B cell (primary cell): ENCODE measurements at regions not wholly inside any gene's neighbourhood (a gene's known extent, or its start where the extent isn't known, plus 50 kb on each side); places are given as distances from the start of the nearest gene placed in this dataset.

Experiments
- ATAC-seq: fragments of 200-7000 bp; cut with Tn5 transposase; one replicate; pipeline ENCODE4 v1.10.0; 2021; ENCODE audit warnings: low read depth, mild to moderate bottlenecking, moderate number of reproducible peaks, moderate library complexity
- CTCF ChIA-PET: fragments of 350-600 bp; sonication (Branson Sonifier 250); formaldehyde crosslinking; loops from one replicate; lab custom pipeline; 2021; ENCODE audit warnings: antibody characterized with exemption, inconsistent platforms; lab: Charles Lee
- POLR2A ChIA-PET: fragments of 350-600 bp; sonication (Branson Sonifier 250); formaldehyde crosslinking; loops from one replicate; lab custom pipeline; 2021; ENCODE audit warnings: antibody characterized with exemption; lab: Charles Lee
- DNase-seq: peaks from one replicate; pipeline ENCODE4 v3.0.0; 2013
- H2AFZ ChIP-seq: 2 replicates; pipeline ENCODE4 v1.6.1; 2012; ENCODE audit warnings: mild to moderate bottlenecking, low read depth, low read length; ENCODE audit not compliant: insufficient read depth, poor library complexity, severe bottlenecking
- H3K27ac ChIP-seq, 2 donors: 1 replicate in 1 of 2; 2 replicates in 1 of 2; pipeline ENCODE4 v1.5.1; 2012 to 2013; ENCODE audit warnings: low read length in 2 of 2, mild to moderate bottlenecking in 2 of 2, moderate library complexity in 1 of 2
- H3K27me3 ChIP-seq, 4 experiments: fragments of 200-600 bp in 1 of 4; sonication (generic) in 1 of 4; replicated peaks in 1 of 4; 1 replicate in 2 of 4; 2 replicates in 2 of 4; pipeline versions ENCODE4 v1.6.1 to v1.7.0; 2013 to 2016; ENCODE audit warnings: low read length in 3 of 4, mild to moderate bottlenecking in 2 of 4, mixed read lengths in 1 of 4, moderate library complexity in 1 of 4; ENCODE audit not compliant: insufficient read depth in 4 of 4, control insufficient read depth in 3 of 4; ENCODE audit errors: control extremely low read depth in 1 of 4
- H3K36me3 ChIP-seq, 2 experiments: replicated peaks in 1 of 2; 1 replicate in 1 of 2; 2 replicates in 1 of 2; pipeline versions ENCODE4 v1.6.1 to v1.7.1; 2013; ENCODE audit warnings: low read length in 1 of 2; ENCODE audit not compliant: insufficient read depth in 2 of 2, control insufficient read depth in 1 of 2; ENCODE audit errors: control extremely low read depth in 1 of 2, extremely low read depth in 1 of 2
- H3K4me1 ChIP-seq, 2 donors: fragments of 200-600 bp in 1 of 2; sonication (generic) in 1 of 2; 1 replicate in 1 of 2; 2 replicates in 1 of 2; pipeline versions ENCODE4 v1.5.1 to v1.6.1; 2013 to 2017; ENCODE audit warnings: low read length in 2 of 2; ENCODE audit not compliant: control insufficient read depth in 2 of 2, insufficient read depth in 2 of 2
- H3K4me2 ChIP-seq: replicated peaks from 2 replicates; pipeline ENCODE3; 2012; ENCODE audit warnings: mild to moderate bottlenecking, low read depth, low read length; ENCODE audit not compliant: poor library complexity, severe bottlenecking
- H3K4me3 ChIP-seq, 5 experiments: fragments of 200-600 bp in 1 of 5; sonication (generic) in 1 of 5; 1 replicate in 3 of 5; 2 replicates in 2 of 5; pipeline versions ENCODE4 v1.5.1 to v1.7.0; 2011 to 2016; ENCODE audit warnings: low read length in 4 of 5, mild to moderate bottlenecking in 4 of 5, low read depth in 2 of 5, control low read depth in 1 of 5, moderate library complexity in 1 of 5; ENCODE audit not compliant: insufficient read depth in 1 of 5; ENCODE audit errors: control extremely low read depth in 1 of 5, extremely low read depth in 1 of 5
- H3K79me2 ChIP-seq: fragments of 200-600 bp; sonication (generic); one replicate; pipeline ENCODE4 v1.6.0; 2016; ENCODE audit warnings: low read length; ENCODE audit not compliant: control insufficient read depth, insufficient read depth
- H3K9ac ChIP-seq: fragments of 200-600 bp; sonication (generic); 2 replicates; pipeline ENCODE4 v1.6.1; 2017; ENCODE audit warnings: mild to moderate bottlenecking, low read length, moderate library complexity
- H3K9me3 ChIP-seq, 3 donors: one replicate each; pipeline versions ENCODE4 v1.6.1 to v1.7.1; 2013; ENCODE audit warnings: low read length in 2 of 3; ENCODE audit not compliant: control insufficient read depth in 2 of 3, insufficient read depth in 1 of 3; ENCODE audit errors: control extremely low read depth in 1 of 3
- H4K20me1 ChIP-seq: 2 replicates; pipeline ENCODE4 v1.6.0; 2012; ENCODE audit warnings: mild to moderate bottlenecking, low read length; ENCODE audit not compliant: insufficient read depth, control insufficient read depth, poor library complexity, severe bottlenecking
- H3K27ac Mint-ChIP-seq: one replicate; pipeline ENCODE4 v1.8.0; 2021; ENCODE audit warnings: mixed read lengths
- H3K27me3 Mint-ChIP-seq: one replicate; pipeline ENCODE4 v1.8.0; 2021; ENCODE audit warnings: mixed read lengths
- H3K4me1 Mint-ChIP-seq: one replicate; pipeline ENCODE4 v1.8.0; 2021; ENCODE audit warnings: mixed read lengths
- H3K4me3 Mint-ChIP-seq: one replicate; pipeline ENCODE4 v1.8.0; 2021; ENCODE audit warnings: mixed read lengths
- H3K9me3 Mint-ChIP-seq: one replicate; pipeline ENCODE4 v1.8.0; 2022; ENCODE audit warnings: mixed read lengths; ENCODE audit not compliant: insufficient read depth
- CTCF ChIP-seq: fragments of 200-600 bp; IDR thresholded peaks from one replicate; pipeline ENCODE4 v1.8.0; 2022; ENCODE audit warnings: antibody characterized with exemption, mild to moderate bottlenecking
- EZH2 ChIP-seq: IDR thresholded peaks from 2 replicates; pipeline ENCODE4 v1.6.1; 2012; ENCODE audit warnings: borderline replicate concordance, low read depth, mild to moderate bottlenecking, moderate library complexity, low read length; ENCODE audit not compliant: insufficient read depth, poor library complexity, severe bottlenecking
- WGBS: methylation state at CpG from one replicate; pipeline ENCODE4 v1.1.5; 2013; ENCODE audit warnings: missing lambda C conversion rate; ENCODE audit not compliant: insufficient coverage; 5-methylcytosine and 5-hydroxymethylcytosine counted together
- intact Hi-C: fragments of 100-400 bp; cut with micrococcal nuclease; formaldehyde crosslinking; loops from one replicate; pipeline ENCODE4 v1.10.0; 2022

DNA sequence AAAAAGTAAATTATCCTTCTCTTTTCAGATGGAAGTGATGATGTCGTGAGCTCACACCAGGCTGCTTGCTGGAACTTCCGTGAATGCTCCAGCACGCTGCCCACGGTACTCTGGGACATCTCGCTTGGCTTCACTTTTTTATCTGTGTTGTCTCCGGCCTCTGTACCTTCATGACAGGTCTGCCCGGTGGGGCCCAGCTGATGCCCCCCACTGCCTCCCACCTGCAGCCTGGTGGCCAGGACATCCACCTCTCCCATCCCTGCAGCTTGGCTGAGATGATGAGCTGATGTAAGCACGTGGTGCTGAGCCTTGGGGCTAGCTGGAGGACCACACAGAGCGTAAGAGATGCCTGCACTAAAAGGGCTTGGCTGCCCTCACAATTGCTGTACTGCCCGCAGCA, 59.0 kb upstream of the HELT start:
- ATAC-seq (no peak), DNase-seq (no peak)
- POLR2A ChIA-PET = no interaction called here
- 94% methylated on average over 10 of the region's 10 CpGs for WGBS
- peaks cover 0 to 4% (median 0%) of the 10 kb centered on the region in 3 donors for H3K9me3 ChIP-seq
- no peak overlapping the region for H3K4me3 ChIP-seq
- intact Hi-C loops = no loop called here
- Mint-ChIP-seq H3K4me1 (no peaks in the 10 kb centered on the region), H3K27me3 (peaks cover 2% of the 10 kb centered on the region), H3K4me3 (no peak overlapping the region), H3K27ac (no peak overlapping the region), H3K9me3 (no peaks in the 10 kb centered on the region)
- no peak overlapping the region for H3K27ac ChIP-seq
- H3K4me2 ChIP-seq = no peak overlapping the region
- H3K4me1 ChIP-seq = no peaks in the 10 kb centered on the region
- no peak overlapping the region for H3K9ac ChIP-seq
- H3K27me3 ChIP-seq = peaks cover 0 to 6% (median 0%) of the 10 kb centered on the region in 4 experiments
- H4K20me1 ChIP-seq = no peaks in the 10 kb centered on the region
- TF ChIP-seq EZH2 (no peak), CTCF (no peak)
- no peak overlapping the region for H2AFZ ChIP-seq
- H3K79me2 ChIP-seq = no peaks in the 10 kb centered on the region
- CTCF ChIA-PET = interaction anchor here (0.6 kb wide), 1 partner anchor 372 kb away, joined by 3 read pairs; no protein-coding TSS in a partner anchor
- no peaks in the 10 kb centered on the region for H3K36me3 ChIP-seq

DNA sequence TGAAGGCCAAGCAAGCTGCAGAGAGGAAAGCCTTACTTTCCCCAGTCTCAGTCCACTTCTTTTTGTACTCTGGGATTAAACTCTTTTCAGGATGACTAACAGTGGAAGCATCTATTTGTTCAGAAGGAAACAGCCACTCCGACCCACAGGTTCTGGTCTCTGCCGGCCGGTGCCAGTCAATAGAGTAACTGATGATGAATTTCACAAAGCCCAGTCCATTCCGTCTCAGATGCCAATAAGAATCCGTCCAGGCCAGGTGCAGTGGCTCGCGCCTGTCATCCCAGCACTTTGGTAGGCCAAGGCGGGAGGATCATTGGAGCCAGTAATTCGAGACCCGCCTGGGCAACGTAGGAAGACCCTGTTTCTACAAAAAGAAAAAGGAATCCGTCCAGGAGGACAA, 58.5 kb upstream of the HELT start:
- no peaks in the 10 kb centered on the region for H4K20me1 ChIP-seq
- no peak overlapping the region for H3K4me2 ChIP-seq
- H3K79me2 ChIP-seq = no peaks in the 10 kb centered on the region
- H3K27me3 Mint-ChIP-seq = no peaks in the 10 kb centered on the region
- no peaks in the 10 kb centered on the region for H3K4me1 Mint-ChIP-seq
- no peak overlapping the region for H2AFZ ChIP-seq
- intact Hi-C loops = no loop called here
- 94% methylated on average over 12 of the region's 12 CpGs for WGBS
- H3K9me3 Mint-ChIP-seq = peaks cover 1% of the 10 kb centered on the region
- no peak for TF ChIP-seq EZH2
- TF ChIP-seq CTCF = no peak
- POLR2A ChIA-PET = no interaction called here
- no peak overlapping the region for H3K27ac ChIP-seq
- CTCF ChIA-PET = interaction anchor here (0.6 kb wide), 1 partner anchor 373 kb away, joined by 3 read pairs; no protein-coding TSS in a partner anchor
- no peaks in the 10 kb centered on the region for H3K4me1 ChIP-seq
- H3K9ac ChIP-seq = no peak overlapping the region
- no peak overlapping the region for H3K27ac Mint-ChIP-seq
- peaks cover 0 to 4% (median 0%) of the 10 kb centered on the region in 4 experiments for H3K27me3 ChIP-seq
- H3K9me3 ChIP-seq = peaks cover 0 to 4% (median 0%) of the 10 kb centered on the region in 3 donors
- H3K4me3 ChIP-seq = no peak overlapping the region
- no peak for DNase-seq
- no peak overlapping the region for H3K4me3 Mint-ChIP-seq
- no peaks in the 10 kb centered on the region for H3K36me3 ChIP-seq
- no peak for ATAC-seq
